ENCODE measurements at regions not wholly inside any gene's neighbourhood (a gene's known extent, or its start where the extent isn't known, plus 50 kb on each side); places are given as distances from the start of the nearest gene placed in this dataset.

GRCh38 chr20:10962937-10963336, 289.1 kb upstream of the JAG1 start:
- H3K27ac Mint-ChIP-seq, result no peak overlapping the region
- DNase-seq, result no peak
- H3K4me1 Mint-ChIP-seq, result no peaks in the 10 kb centered on the region
- H3K4me3 Mint-ChIP-seq, result no peak overlapping the region
- H3K36me3 Mint-ChIP-seq (ENCODE audit: low read depth), result no peaks in the 10 kb centered on the region
- no peaks in the 10 kb centered on the region for H3K27me3 Mint-ChIP-seq
- intact Hi-C loops (cut with micrococcal nuclease), result no loop called here
- peaks cover 1% of the 10 kb centered on the region for H3K9me3 Mint-ChIP-seq

- no peaks in the 10 kb centered on the region for H3K4me1 Mint-ChIP-seq
- H3K27me3 Mint-ChIP-seq, result no peaks in the 10 kb centered on the region
- no peak overlapping the region for H3K27ac Mint-ChIP-seq
- intact Hi-C loops (cut with micrococcal nuclease), result no loop called here
- no peak overlapping the region for H3K4me3 Mint-ChIP-seq
- no peaks in the 10 kb centered on the region for H3K36me3 Mint-ChIP-seq (ENCODE audit: low read depth)
- peaks cover 3% of the 10 kb centered on the region for H3K9me3 Mint-ChIP-seq
- DNase-seq, result no peak
Observed at GRCh38 chr20:10963717-10964266, 290.0 kb upstream of the JAG1 start.

GRCh38 chr20:10965936-10966470, 292.2 kb upstream of the JAG1 start:
- intact Hi-C loops (cut with micrococcal nuclease), result no loop called here
- H3K36me3 Mint-ChIP-seq (ENCODE audit: low read depth), result no peaks in the 10 kb centered on the region
- no peaks in the 10 kb centered on the region for H3K4me1 Mint-ChIP-seq
- H3K9me3 Mint-ChIP-seq, result peaks cover 3% of the 10 kb centered on the region
- H3K4me3 Mint-ChIP-seq, result no peak overlapping the region
- no peaks in the 10 kb centered on the region for H3K27me3 Mint-ChIP-seq
- DNase-seq, result no peak
- H3K27ac Mint-ChIP-seq, result no peak overlapping the region

- H3K9me3 Mint-ChIP-seq, result peaks cover 3% of the 10 kb centered on the region
- no peaks in the 10 kb centered on the region for H3K36me3 Mint-ChIP-seq (ENCODE audit: low read depth)
- H3K27ac Mint-ChIP-seq, result no peak overlapping the region
- H3K27me3 Mint-ChIP-seq, result no peaks in the 10 kb centered on the region
- H3K4me3 Mint-ChIP-seq, result no peak overlapping the region
- no peak for DNase-seq
- intact Hi-C loops (cut with micrococcal nuclease), result no loop called here
- H3K4me1 Mint-ChIP-seq, result no peaks in the 10 kb centered on the region
Observed at GRCh38 chr20:10970109-10970508, 296.3 kb upstream of the JAG1 start.

GRCh38 chr20:10971096-10971495, 297.3 kb upstream of the JAG1 start:
- no peaks in the 10 kb centered on the region for H3K27me3 Mint-ChIP-seq
- H3K27ac Mint-ChIP-seq, result no peak overlapping the region
- H3K36me3 Mint-ChIP-seq (ENCODE audit: low read depth), result no peaks in the 10 kb centered on the region
- H3K4me3 Mint-ChIP-seq, result no peak overlapping the region
- no peak for DNase-seq
- intact Hi-C loops (cut with micrococcal nuclease), result no loop called here
- H3K4me1 Mint-ChIP-seq, result no peaks in the 10 kb centered on the region
- H3K9me3 Mint-ChIP-seq, result peaks cover 3% of the 10 kb centered on the region

GRCh38 chr20:10972219-10972860, 298.5 kb upstream of the JAG1 start:
- intact Hi-C loops (cut with micrococcal nuclease), result no loop called here
- no peak for DNase-seq
- no peaks in the 10 kb centered on the region for H3K36me3 Mint-ChIP-seq (ENCODE audit: low read depth)
- H3K27ac Mint-ChIP-seq, result no peak overlapping the region
- no peaks in the 10 kb centered on the region for H3K27me3 Mint-ChIP-seq
- H3K4me3 Mint-ChIP-seq, result no peak overlapping the region
- H3K9me3 Mint-ChIP-seq, result peaks cover 3% of the 10 kb centered on the region
- H3K4me1 Mint-ChIP-seq, result no peaks in the 10 kb centered on the region

GRCh38 chr20:10976051-10976450, 302.3 kb upstream of the JAG1 start:
- Mint-ChIP-seq H3K9me3 (no peaks in the 10 kb centered on the region), H3K36me3 (ENCODE audit: low read depth) (no peaks in the 10 kb centered on the region), H3K4me1 (no peaks in the 10 kb centered on the region), H3K4me3 (no peak overlapping the region), H3K27ac (no peak overlapping the region), H3K27me3 (no peaks in the 10 kb centered on the region)
- intact Hi-C loops (cut with micrococcal nuclease), result no loop called here
- no peak for DNase-seq

GRCh38 chr20:10978019-10978702, 304.4 kb upstream of the JAG1 start:
- intact Hi-C loops (cut with micrococcal nuclease), result no loop called here
- Mint-ChIP-seq H3K27me3 (no peaks in the 10 kb centered on the region), H3K4me3 (no peak overlapping the region), H3K9me3 (no peaks in the 10 kb centered on the region), H3K27ac (no peak overlapping the region), H3K36me3 (ENCODE audit: low read depth) (no peaks in the 10 kb centered on the region), H3K4me1 (no peaks in the 10 kb centered on the region)
- no peak for DNase-seq

GRCh38 chr20:10978713-10979112, 304.9 kb upstream of the JAG1 start:
- no peak for DNase-seq
- no peak overlapping the region for H3K27ac Mint-ChIP-seq
- no peaks in the 10 kb centered on the region for H3K36me3 Mint-ChIP-seq (ENCODE audit: low read depth)
- no peaks in the 10 kb centered on the region for H3K9me3 Mint-ChIP-seq
- intact Hi-C loops (cut with micrococcal nuclease), result no loop called here
- H3K4me3 Mint-ChIP-seq, result no peak overlapping the region
- no peaks in the 10 kb centered on the region for H3K27me3 Mint-ChIP-seq
- no peaks in the 10 kb centered on the region for H3K4me1 Mint-ChIP-seq

- intact Hi-C loops (cut with micrococcal nuclease), result no loop called here
- H3K9me3 Mint-ChIP-seq, result no peaks in the 10 kb centered on the region
- H3K27me3 Mint-ChIP-seq, result no peaks in the 10 kb centered on the region
- H3K4me1 Mint-ChIP-seq, result no peaks in the 10 kb centered on the region
- no peak overlapping the region for H3K4me3 Mint-ChIP-seq
- no peaks in the 10 kb centered on the region for H3K36me3 Mint-ChIP-seq (ENCODE audit: low read depth)
- no peak overlapping the region for H3K27ac Mint-ChIP-seq
- DNase-seq, result no peak
Observed at GRCh38 chr20:10982692-10983091, 308.9 kb upstream of the JAG1 start.

- no peak for DNase-seq
- Mint-ChIP-seq H3K4me3 (no peak overlapping the region), H3K4me1 (no peaks in the 10 kb centered on the region), H3K36me3 (ENCODE audit: low read depth) (no peaks in the 10 kb centered on the region), H3K27ac (no peak overlapping the region), H3K9me3 (no peaks in the 10 kb centered on the region), H3K27me3 (no peaks in the 10 kb centered on the region)
- intact Hi-C loops (cut with micrococcal nuclease), result no loop called here
Observed at GRCh38 chr20:10984294-10984693, 310.5 kb upstream of the JAG1 start.

- no peak for DNase-seq
- Mint-ChIP-seq H3K36me3 (ENCODE audit: low read depth) (no peaks in the 10 kb centered on the region), H3K27me3 (no peaks in the 10 kb centered on the region), H3K4me3 (no peak overlapping the region), H3K4me1 (no peaks in the 10 kb centered on the region), H3K9me3 (no peaks in the 10 kb centered on the region), H3K27ac (no peak overlapping the region)
- intact Hi-C loops (cut with micrococcal nuclease), result no loop called here
Observed at GRCh38 chr20:10984913-10985312, 311.1 kb upstream of the JAG1 start.

- H3K4me3 Mint-ChIP-seq, result no peak overlapping the region
- no peaks in the 10 kb centered on the region for H3K36me3 Mint-ChIP-seq (ENCODE audit: low read depth)
- intact Hi-C loops (cut with micrococcal nuclease), result no loop called here
Observed at GRCh38 chr20:10985536-10985935, 311.7 kb upstream of the JAG1 start.

GRCh38 chr20:10986586-10986985, 312.8 kb upstream of the JAG1 start:
- Mint-ChIP-seq H3K9me3 (no peaks in the 10 kb centered on the region), H3K36me3 (ENCODE audit: low read depth) (no peaks in the 10 kb centered on the region), H3K27me3 (no peaks in the 10 kb centered on the region), H3K27ac (no peak overlapping the region), H3K4me1 (no peaks in the 10 kb centered on the region), H3K4me3 (no peak overlapping the region)
- DNase-seq, result no peak
- intact Hi-C loops (cut with micrococcal nuclease), result no loop called here

More at GRCh38 chr20:10985536-10985935, 311.7 kb upstream of the JAG1 start:
- no peaks in the 10 kb centered on the region for H3K27me3 Mint-ChIP-seq
- DNase-seq, result no peak
- H3K9me3 Mint-ChIP-seq, result no peaks in the 10 kb centered on the region
- no peak overlapping the region for H3K27ac Mint-ChIP-seq
- H3K4me1 Mint-ChIP-seq, result no peaks in the 10 kb centered on the region
